ENCODE measurements at regions not wholly inside any gene's neighbourhood (a gene's known extent, or its start where the extent isn't known, plus 50 kb on each side); places are given as distances from the start of the nearest gene placed in this dataset.
"Not testable (repeated sequence)": the region's sequence is repeated elsewhere in the genome, so short reads cannot be mapped to it uniquely, and the experiment has no call there.

- no peak for DNase-seq
These were observed 53.1 kb upstream of the BEND4 start for GRCh38 chr4:42205541-42205940.

- DNase-seq = no peak
These were observed 64.2 kb upstream of the BEND4 start for GRCh38 chr4:42216664-42217063.

GRCh38 chr4:42225286-42225685 is 72.8 kb upstream of the BEND4 start:
- no peak for DNase-seq

- no peak for DNase-seq
These were observed 82.4 kb upstream of the BEND4 start for GRCh38 chr4:42234817-42235216.

- no peak for DNase-seq
These were observed 83.0 kb upstream of the BEND4 start for GRCh38 chr4:42235304-42236021.

GRCh38 chr4:42237010-42237409 is 84.6 kb upstream of the BEND4 start:
- DNase-seq = no peak

- no peak for DNase-seq
These were observed 85.0 kb upstream of the BEND4 start for GRCh38 chr4:42237451-42237850.

GRCh38 chr4:42248972-42249371 is 96.5 kb upstream of the BEND4 start:
- DNase-seq = no peak

- no peak for DNase-seq
These were observed 99.9 kb upstream of the BEND4 start for GRCh38 chr4:42252315-42252714.

GRCh38 chr4:42257645-42258044 is 105.2 kb upstream of the BEND4 start:
- DNase-seq = not testable (repeated sequence)

- DNase-seq = no peak
These were observed 110.4 kb upstream of the BEND4 start for GRCh38 chr4:42262701-42263490.

- DNase-seq = no peak
These were observed 113.5 kb upstream of the BEND4 start for GRCh38 chr4:42265782-42266602.

- no peak for DNase-seq
These were observed 115.3 kb upstream of the BEND4 start for GRCh38 chr4:42267724-42268123.

- DNase-seq = no peak
These were observed 116.4 kb upstream of the BEND4 start for GRCh38 chr4:42268824-42269223.

- no peak for DNase-seq
These were observed 118.6 kb upstream of the BEND4 start for GRCh38 chr4:42271096-42271495.

- DNase-seq = no peak
These were observed 120.0 kb upstream of the SHISA3 start for GRCh38 chr4:42277291-42277690.

- no peak for DNase-seq
These were observed 118.5 kb upstream of the SHISA3 start for GRCh38 chr4:42278709-42279324.

- peak; percentile 2 to 9 for DNase-seq
These were observed 116.8 kb upstream of the SHISA3 start for GRCh38 chr4:42280327-42281095.

GRCh38 chr4:42281324-42282020 is 115.8 kb upstream of the SHISA3 start:
- no peak for DNase-seq

GRCh38 chr4:42282081-42282901 is 115.0 kb upstream of the SHISA3 start:
- DNase-seq = peak; percentile 3 to 14

- DNase-seq = no peak
These were observed 113.3 kb upstream of the SHISA3 start for GRCh38 chr4:42284030-42284429.
